SK-N-MC (cell line): ENCODE measurements at regions not wholly inside any gene's neighbourhood (a gene's known extent, or its start where the extent isn't known, plus 50 kb on each side); places are given as distances from the start of the nearest gene placed in this dataset.

Source experiments
- EZH2 ChIP-seq: fragments of 200-600 bp; sonication (generic); IDR thresholded peaks from one replicate; pipeline ENCODE4 v1.6.1; 2017; ENCODE audit warnings: antibody characterized with exemption
- FOXP2 ChIP-seq: optimal IDR thresholded peaks from 2 replicates; pipeline ENCODE3; 2011; ENCODE audit warnings: mild to moderate bottlenecking, moderate library complexity; ENCODE audit not compliant: insufficient read depth; ENCODE audit errors: extremely low read length, control extremely low read depth
- POLR2AphosphoS5 ChIP-seq: IDR thresholded peaks from 2 replicates; pipeline ENCODE4 v1.6.1; 2012; ENCODE audit warnings: mild to moderate bottlenecking, low read depth, low read length, borderline replicate concordance

GRCh38 chr18:72160510-72161445 lies 383.4 kb downstream of the CBLN2 start:
- no peak for TF ChIP-seq EZH2
- TF ChIP-seq POLR2AphosphoS5, result no peak
- TF ChIP-seq FOXP2, result no peak
